Duodenal mucosa (tissue), 2 donors: ENCODE measurements at regions not wholly inside any gene's neighbourhood (a gene's known extent, or its start where the extent isn't known, plus 50 kb on each side); places are given as distances from the start of the nearest gene placed in this dataset.

Source experiments
- H3K27ac ChIP-seq: one replicate; pipeline ENCODE4 v1.7.0; 2013; ENCODE audit warnings: low read depth, low read length
- H3K27me3 ChIP-seq, 2 donors: one replicate each; pipeline ENCODE4 v1.7.0; 2013; ENCODE audit warnings: low read length in 2 of 2, control low read depth in 1 of 2; ENCODE audit not compliant: insufficient read depth in 2 of 2, control insufficient read depth in 1 of 2
- H3K36me3 ChIP-seq, 2 donors: one replicate each; pipeline ENCODE4 v1.7.0; 2013; ENCODE audit warnings: low read length in 2 of 2, control low read depth in 1 of 2; ENCODE audit not compliant: insufficient read depth in 2 of 2, control insufficient read depth in 1 of 2
- H3K4me1 ChIP-seq, 2 donors: one replicate each; pipeline ENCODE4 v1.7.0; 2013; ENCODE audit warnings: low read length in 2 of 2, control low read depth in 1 of 2; ENCODE audit not compliant: insufficient read depth in 2 of 2, control insufficient read depth in 1 of 2
- H3K4me3 ChIP-seq, 2 donors: one replicate each; pipeline ENCODE4 v1.7.0; 2013; ENCODE audit warnings: low read length in 2 of 2, low read depth in 1 of 2
- H3K9ac ChIP-seq, 2 donors: one replicate each; pipeline ENCODE4 v1.7.0; 2013; ENCODE audit warnings: low read length in 2 of 2, low read depth in 1 of 2
- H3K9me3 ChIP-seq, 2 donors: one replicate each; pipeline ENCODE4 v1.7.0; 2013; ENCODE audit warnings: low read length in 2 of 2, control low read depth in 1 of 2; ENCODE audit not compliant: control insufficient read depth in 1 of 2

GRCh38 chr20:40805592-40805991, 116.6 kb upstream of the MAFB start:
- Histone ChIP-seq H3K4me3 (no peak overlapping the region), H3K27me3 (peaks cover 7% of the 10 kb centered on the region in 2 donors), H3K9ac (no peak overlapping the region)

DNA sequence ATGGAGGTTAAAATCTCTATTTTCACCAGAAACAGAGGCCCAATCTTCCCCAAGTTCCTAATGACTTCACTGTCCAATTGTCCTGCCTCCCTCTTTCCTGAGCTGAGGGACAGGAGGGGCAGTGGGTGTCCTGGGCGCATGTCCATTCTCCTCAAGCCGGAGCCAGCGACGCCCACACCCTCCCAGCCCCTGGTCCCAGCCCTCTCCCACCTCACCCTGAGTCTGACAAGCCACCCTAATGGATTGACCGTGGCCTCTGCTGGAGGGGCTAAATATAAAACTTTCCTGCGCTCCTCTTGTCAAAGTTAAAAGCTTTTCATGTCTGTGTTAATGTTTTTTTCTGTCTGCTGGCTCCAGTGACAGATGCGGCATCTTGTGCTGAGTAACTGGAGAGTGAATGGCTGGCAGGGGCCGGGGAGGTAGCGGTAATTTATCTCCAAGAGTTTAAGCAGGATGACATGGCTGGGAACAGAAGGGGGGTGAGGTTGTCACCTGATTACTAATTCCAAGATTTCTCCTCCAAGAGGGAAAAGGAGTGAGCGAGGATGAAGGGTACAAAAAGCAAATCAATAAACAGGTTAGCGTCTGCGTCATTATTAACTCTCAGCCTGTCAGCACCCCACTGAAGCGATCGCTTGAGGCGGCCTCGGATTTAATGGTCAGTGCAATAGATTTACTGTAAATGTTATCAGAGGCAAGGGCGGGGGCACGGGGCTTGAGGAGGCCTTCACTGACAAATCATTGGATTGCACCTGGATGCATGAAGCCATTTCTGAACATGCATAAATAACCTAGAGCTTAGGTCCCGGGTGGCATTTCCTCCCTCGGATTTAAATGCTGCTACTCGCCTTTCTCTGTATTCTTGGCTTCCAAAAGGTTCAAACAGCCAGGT, 118.1 kb upstream of the MAFB start:
- H3K4me3 ChIP-seq = no peak overlapping the region
- H3K9ac ChIP-seq = no peak overlapping the region
- no peak overlapping the region for H3K27ac ChIP-seq

More at GRCh38 chr20:40805592-40805991, 116.6 kb upstream of the MAFB start:
- Histone ChIP-seq H3K4me1 (no peaks in the 10 kb centered on the region), H3K9me3 (no peaks in the 10 kb centered on the region), H3K36me3 (no peaks in the 10 kb centered on the region), H3K27ac (no peak overlapping the region)

GRCh38 chr20:40807821-40808170, 118.8 kb upstream of the MAFB start:
- Histone ChIP-seq H3K9me3 (no peaks in the 10 kb centered on the region), H3K27me3 (peaks cover 7% of the 10 kb centered on the region in 2 donors), H3K27ac (no peak overlapping the region), H3K36me3 (no peaks in the 10 kb centered on the region), H3K9ac (no peak overlapping the region), H3K4me1 (no peaks in the 10 kb centered on the region), H3K4me3 (no peak overlapping the region)

More for the DNA sequence above, 118.1 kb upstream of the MAFB start:
- H3K4me1 ChIP-seq = no peaks in the 10 kb centered on the region
- peaks cover 7% of the 10 kb centered on the region in 2 donors for H3K27me3 ChIP-seq
- H3K36me3 ChIP-seq = no peaks in the 10 kb centered on the region
- H3K9me3 ChIP-seq = no peaks in the 10 kb centered on the region

DNA sequence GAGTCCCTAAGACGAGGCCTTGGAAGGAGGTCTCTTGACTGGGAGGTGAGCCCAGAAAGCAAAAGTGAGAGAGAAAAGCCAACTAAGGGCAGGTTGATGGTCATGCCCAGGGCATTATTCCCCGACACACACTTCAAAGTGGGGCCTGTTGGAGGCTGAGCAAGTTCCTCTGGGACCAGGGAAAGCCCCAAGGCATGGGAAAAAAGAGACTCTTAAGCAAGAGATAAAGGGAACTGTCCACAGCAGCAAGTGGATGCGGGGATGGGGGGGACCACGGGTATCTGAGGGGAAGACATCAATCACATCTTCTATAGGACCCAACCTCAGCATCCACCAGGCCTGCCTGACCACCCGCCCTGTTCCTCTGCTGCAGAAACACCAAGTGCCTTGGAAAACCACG, 119.9 kb upstream of the MAFB start:
- Histone ChIP-seq H3K4me3 (no peak overlapping the region), H3K9ac (no peak overlapping the region), H3K27me3 (peaks cover 7% of the 10 kb centered on the region in 2 donors), H3K36me3 (no peaks in the 10 kb centered on the region), H3K4me1 (no peaks in the 10 kb centered on the region), H3K27ac (no peak overlapping the region), H3K9me3 (no peaks in the 10 kb centered on the region)

GRCh38 chr20:40809361-40809760, 120.3 kb upstream of the MAFB start:
- Histone ChIP-seq H3K9ac (no peak overlapping the region), H3K9me3 (no peaks in the 10 kb centered on the region), H3K4me3 (no peak overlapping the region), H3K27ac (no peak overlapping the region), H3K4me1 (no peaks in the 10 kb centered on the region), H3K36me3 (no peaks in the 10 kb centered on the region), H3K27me3 (peaks cover 7% of the 10 kb centered on the region in 2 donors)

DNA sequence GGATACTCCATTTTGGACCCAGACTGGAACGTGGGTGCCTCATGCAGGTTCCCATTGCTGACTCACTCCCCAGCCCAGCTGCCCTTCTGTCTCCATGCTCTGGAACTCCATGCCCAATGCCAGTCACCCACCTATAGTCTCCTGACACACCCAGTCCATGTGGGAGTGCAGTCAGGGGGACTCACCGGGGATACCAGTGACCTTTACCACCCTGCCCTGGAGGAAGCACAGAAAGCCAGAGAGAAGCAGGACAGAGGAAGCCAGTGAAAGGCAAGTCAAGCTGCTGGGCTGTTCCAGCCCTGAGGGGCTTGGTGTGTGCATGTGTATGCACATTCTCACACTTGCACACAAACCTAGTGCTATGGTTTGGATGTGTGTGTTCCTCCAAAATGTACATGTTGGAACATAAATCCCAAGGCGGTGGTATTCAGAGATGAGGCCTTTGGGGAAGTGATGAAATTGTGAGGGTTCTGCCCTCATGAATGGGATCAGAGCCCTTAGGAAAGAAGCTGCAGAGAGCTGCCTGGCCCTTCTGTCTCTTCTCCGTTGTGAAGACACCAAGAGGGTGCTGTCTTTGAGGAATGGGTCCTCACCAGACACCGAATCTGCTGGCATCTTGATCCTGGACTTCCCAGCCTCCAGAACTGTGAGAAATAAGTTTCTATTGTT, 121.4 kb upstream of the MAFB start:
- no peak overlapping the region for H3K4me3 ChIP-seq
- no peaks in the 10 kb centered on the region for H3K4me1 ChIP-seq
- H3K27ac ChIP-seq = no peak overlapping the region
- H3K9ac ChIP-seq = no peak overlapping the region
- no peaks in the 10 kb centered on the region for H3K36me3 ChIP-seq
- H3K27me3 ChIP-seq = peaks cover 7% of the 10 kb centered on the region in 2 donors
- no peaks in the 10 kb centered on the region for H3K9me3 ChIP-seq

- peaks cover 7% of the 10 kb centered on the region in 2 donors for H3K27me3 ChIP-seq
- no peaks in the 10 kb centered on the region for H3K36me3 ChIP-seq
- H3K4me1 ChIP-seq = no peaks in the 10 kb centered on the region
- H3K27ac ChIP-seq = no peak overlapping the region
- no peaks in the 10 kb centered on the region for H3K9me3 ChIP-seq
- H3K9ac ChIP-seq = no peak overlapping the region
- no peak overlapping the region for H3K4me3 ChIP-seq
Measured at GRCh38 chr20:40811004-40811403, 122.0 kb upstream of the MAFB start.

GRCh38 chr20:40811660-40812414, 122.8 kb upstream of the MAFB start:
- Histone ChIP-seq H3K9me3 (no peaks in the 10 kb centered on the region), H3K27me3 (peaks cover 7% of the 10 kb centered on the region in 2 donors), H3K36me3 (no peaks in the 10 kb centered on the region), H3K4me1 (no peaks in the 10 kb centered on the region), H3K27ac (no peak overlapping the region), H3K4me3 (no peak overlapping the region), H3K9ac (no peak overlapping the region)

- Histone ChIP-seq H3K9me3 (no peaks in the 10 kb centered on the region), H3K4me1 (no peaks in the 10 kb centered on the region), H3K9ac (no peak overlapping the region), H3K4me3 (no peak overlapping the region), H3K27me3 (peaks cover 6 to 7% of the 10 kb centered on the region in 2 donors), H3K36me3 (no peaks in the 10 kb centered on the region), H3K27ac (no peak overlapping the region)
Measured at GRCh38 chr20:40812415-40812925, 123.4 kb upstream of the MAFB start.

- Histone ChIP-seq H3K4me3 (no peak overlapping the region), H3K9ac (no peak overlapping the region), H3K27ac (no peak overlapping the region), H3K9me3 (no peaks in the 10 kb centered on the region), H3K36me3 (no peaks in the 10 kb centered on the region), H3K27me3 (peaks cover under 1 to 3% of the 10 kb centered on the region in 2 donors), H3K4me1 (no peaks in the 10 kb centered on the region)
Measured at GRCh38 chr20:40813029-40813431, 124.0 kb upstream of the MAFB start.
